GM23248 (cell line): ENCODE measurements at regions not wholly inside any gene's neighbourhood (a gene's known extent, or its start where the extent isn't known, plus 50 kb on each side); places are given as distances from the start of the nearest gene placed in this dataset.

ENCODE experiments used
- EZH2 ChIP-seq: fragments of 200-600 bp; sonication (generic); IDR thresholded peaks from 2 replicates; pipeline ENCODE4 v1.6.1; 2018; ENCODE audit warnings: antibody characterized with exemption, mild to moderate bottlenecking; ENCODE audit not compliant: insufficient read depth, poor library complexity, severe bottlenecking
- EZH2phosphoT487 ChIP-seq: fragments of 200-600 bp; sonication (generic); IDR thresholded peaks from 2 replicates; pipeline ENCODE4 v1.6.1; 2018; ENCODE audit warnings: antibody characterized with exemption, moderate library complexity, mild to moderate bottlenecking, low read depth; ENCODE audit not compliant: insufficient read depth

DNA sequence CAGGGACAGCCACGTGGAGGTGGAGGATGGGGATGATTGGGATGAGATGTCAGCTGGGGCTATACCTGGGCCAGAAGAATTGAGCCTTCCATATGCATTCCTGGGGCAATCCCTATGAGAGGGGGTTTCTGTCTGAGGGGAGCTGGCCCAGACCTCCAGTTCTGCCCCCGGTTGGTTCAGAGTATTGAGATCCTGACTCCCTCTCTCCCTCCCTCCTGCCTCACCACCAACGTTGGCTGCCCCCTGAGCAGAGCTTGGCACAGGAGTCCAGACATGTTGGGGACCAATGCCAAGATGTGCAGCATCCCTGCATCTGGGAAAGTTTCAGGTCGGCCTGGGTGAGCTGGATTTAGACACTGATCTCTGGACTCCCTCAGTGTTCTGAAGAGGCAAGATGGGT, 575.2 kb upstream of the MKI67 start:
- TF ChIP-seq EZH2 (no peak), EZH2phosphoT487 (no peak)
